GM12801 (cell line): ENCODE measurements at regions not wholly inside any gene's neighbourhood (a gene's known extent, or its start where the extent isn't known, plus 50 kb on each side); places are given as distances from the start of the nearest gene placed in this dataset.

Source experiments
- CTCF ChIP-seq: IDR thresholded peaks from one replicate; pipeline ENCODE4 v1.5.1; 2011; ENCODE audit warnings: control low read depth; ENCODE audit not compliant: insufficient read length; ENCODE audit errors: extremely low read depth

DNA sequence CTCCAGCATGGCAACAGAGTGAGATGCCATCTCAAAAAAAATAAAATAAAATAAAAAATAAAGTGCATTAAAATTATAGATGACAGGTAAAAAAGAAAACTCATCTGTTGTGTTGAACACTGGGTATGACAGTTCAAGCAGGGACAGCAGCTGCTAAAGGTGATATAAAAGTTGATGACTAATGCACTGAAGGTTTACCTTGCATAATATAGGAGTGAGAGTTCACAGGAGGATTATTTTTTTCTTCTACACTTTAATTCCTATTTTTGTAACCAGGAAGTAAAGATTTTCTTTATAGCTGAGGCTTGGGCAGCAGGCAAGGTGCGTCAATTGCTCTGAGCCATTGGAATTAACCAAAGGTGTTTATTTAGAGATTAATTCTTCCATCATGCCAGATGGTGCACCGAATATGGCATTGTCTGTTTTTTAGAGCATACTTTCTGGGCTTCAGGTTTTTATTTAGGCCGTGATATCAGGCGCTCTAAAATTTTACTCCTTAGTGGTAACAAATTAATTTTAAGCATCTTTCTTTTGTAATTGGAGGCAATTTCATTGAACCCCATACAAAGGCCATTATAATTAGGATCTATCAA lies 337.0 kb upstream of the SLC10A2 start:
- TF ChIP-seq CTCF: no peak

DNA sequence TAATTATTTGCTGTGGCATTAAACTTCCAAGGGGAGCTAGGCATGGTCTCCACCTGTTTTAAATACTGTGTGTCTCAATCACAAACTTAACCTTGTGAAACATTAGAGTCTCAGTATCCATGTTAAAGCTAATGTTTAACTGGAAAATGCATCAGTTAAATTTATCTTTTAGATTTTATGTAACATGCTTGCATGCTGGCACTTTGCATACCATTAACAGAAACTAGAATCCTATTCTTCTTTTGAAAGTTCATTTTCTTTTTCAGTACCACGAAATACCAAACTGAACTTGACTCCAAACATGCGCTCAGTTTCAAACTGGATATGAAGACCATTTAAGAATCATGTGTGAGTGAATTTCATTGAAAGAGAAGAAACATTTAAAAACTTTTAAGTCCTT lies 328.9 kb upstream of the SLC10A2 start:
- TF ChIP-seq CTCF: no peak

GRCh38 chr13:103394618-103395017 lies 328.4 kb upstream of the SLC10A2 start:
- TF ChIP-seq CTCF: no peak

GRCh38 chr13:103391936-103392335 lies 325.7 kb upstream of the SLC10A2 start:
- TF ChIP-seq CTCF: no peak

GRCh38 chr13:103388839-103389238 lies 322.6 kb upstream of the SLC10A2 start:
- no peak for TF ChIP-seq CTCF

DNA sequence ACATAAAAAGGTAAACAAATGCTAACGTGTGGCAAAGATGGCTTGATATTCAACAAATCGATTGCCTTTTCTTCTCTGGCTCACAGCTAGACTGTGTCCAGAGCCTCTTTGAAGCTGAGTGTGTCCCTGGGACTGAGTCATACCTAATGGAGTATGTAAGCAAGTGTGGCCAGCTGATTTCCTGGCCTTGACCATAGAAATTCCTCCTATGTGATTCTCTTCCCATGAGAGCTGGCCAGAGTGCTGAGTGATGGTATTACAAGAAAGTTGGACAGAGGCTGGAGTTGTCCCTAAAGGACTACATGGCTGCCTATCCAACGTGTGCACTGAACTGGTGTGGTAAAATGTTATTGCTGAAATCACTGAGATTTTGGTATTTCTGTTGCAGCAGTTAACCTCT lies 320.1 kb upstream of the SLC10A2 start:
- no peak for TF ChIP-seq CTCF

DNA sequence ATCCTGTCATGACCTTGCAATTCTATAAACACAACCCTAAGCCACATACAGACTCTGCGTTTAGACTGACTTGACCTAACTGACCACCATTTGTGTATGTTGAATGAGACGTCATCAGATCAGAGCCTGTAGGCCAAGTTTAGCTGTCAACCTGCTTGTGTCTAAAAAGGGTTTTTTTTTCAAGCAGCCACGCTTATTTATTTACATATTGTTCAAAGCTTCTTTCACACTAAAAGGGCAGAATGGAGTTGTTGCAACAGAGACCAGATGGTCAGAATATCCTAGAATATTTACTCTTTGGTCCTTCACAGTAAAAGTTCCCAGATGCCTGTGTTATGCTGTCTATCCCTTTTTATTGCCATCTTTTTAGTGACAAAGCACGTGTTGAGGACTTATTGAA lies 307.7 kb upstream of the SLC10A2 start:
- TF ChIP-seq CTCF: no peak
